Coronary artery (tissue), 2 donors: ENCODE measurements at regions not wholly inside any gene's neighbourhood (a gene's known extent, or its start where the extent isn't known, plus 50 kb on each side); places are given as distances from the start of the nearest gene placed in this dataset.

Source experiments
- DNase-seq: peaks from one replicate; pipeline ENCODE4 v3.0.0-alpha.2; 2017; ENCODE audit warnings: low spot score
- H3K27ac ChIP-seq, 2 donors: fragments of 200-600 bp; sonication (generic); one replicate each; pipeline ENCODE4 v1.5.1; 2016 to 2019
- H3K4me3 ChIP-seq: fragments of 200-600 bp; sonication (generic); 2 replicates; pipeline ENCODE4 v1.5.1; 2016; ENCODE audit warnings: mild to moderate bottlenecking, moderate library complexity
- TF ChIP-seq, protein P1 (sequence below): fragments of 200-600 bp; sonication (generic); IDR thresholded peaks from one replicate; pipeline ENCODE4 v1.5.1; 2019; ENCODE audit warnings: antibody characterized with exemption

DNA sequence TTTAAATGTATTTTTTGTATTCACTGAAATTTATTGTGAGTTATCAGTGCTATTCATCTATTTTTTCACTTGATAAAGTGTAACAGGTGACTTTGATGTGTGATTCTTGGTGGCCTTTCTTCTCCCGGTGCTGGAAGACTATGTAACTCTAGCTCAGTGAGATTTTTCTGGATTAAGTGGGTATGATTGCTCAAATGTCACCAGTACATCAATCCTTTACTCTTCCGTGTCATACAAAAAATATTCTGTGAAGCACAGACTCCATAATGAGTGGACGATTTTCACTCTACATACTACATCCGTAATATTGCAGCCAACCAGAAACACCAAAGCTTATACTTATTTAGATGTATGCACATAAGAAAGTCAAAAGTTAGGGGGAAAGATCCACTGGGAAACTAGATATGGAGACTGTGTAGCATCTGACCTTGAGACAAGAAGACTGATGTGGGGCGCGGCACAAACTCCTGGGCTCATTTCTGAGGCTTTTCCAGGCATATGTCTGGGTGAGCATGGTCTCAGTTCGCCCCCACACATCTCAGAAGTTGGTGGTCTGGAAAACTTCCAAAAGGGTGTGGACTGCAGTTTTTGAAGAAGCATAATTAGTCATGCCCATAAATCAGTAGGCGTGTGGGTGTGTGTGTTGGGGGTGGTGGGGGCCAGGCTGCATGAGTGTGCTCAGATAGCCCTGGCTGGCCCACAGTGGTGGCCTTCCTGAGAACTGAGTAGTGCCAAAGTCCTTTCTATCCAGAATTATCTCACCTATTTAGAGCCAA is 53.9 kb upstream of the TENM3 start:
- no peak overlapping the region for H3K4me3 ChIP-seq
- no peak for DNase-seq
- TF ChIP-seq, protein P1, sequence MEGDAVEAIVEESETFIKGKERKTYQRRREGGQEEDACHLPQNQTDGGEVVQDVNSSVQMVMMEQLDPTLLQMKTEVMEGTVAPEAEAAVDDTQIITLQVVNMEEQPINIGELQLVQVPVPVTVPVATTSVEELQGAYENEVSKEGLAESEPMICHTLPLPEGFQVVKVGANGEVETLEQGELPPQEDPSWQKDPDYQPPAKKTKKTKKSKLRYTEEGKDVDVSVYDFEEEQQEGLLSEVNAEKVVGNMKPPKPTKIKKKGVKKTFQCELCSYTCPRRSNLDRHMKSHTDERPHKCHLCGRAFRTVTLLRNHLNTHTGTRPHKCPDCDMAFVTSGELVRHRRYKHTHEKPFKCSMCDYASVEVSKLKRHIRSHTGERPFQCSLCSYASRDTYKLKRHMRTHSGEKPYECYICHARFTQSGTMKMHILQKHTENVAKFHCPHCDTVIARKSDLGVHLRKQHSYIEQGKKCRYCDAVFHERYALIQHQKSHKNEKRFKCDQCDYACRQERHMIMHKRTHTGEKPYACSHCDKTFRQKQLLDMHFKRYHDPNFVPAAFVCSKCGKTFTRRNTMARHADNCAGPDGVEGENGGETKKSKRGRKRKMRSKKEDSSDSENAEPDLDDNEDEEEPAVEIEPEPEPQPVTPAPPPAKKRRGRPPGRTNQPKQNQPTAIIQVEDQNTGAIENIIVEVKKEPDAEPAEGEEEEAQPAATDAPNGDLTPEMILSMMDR = no peak
- H3K27ac ChIP-seq = no peak overlapping the region

DNA sequence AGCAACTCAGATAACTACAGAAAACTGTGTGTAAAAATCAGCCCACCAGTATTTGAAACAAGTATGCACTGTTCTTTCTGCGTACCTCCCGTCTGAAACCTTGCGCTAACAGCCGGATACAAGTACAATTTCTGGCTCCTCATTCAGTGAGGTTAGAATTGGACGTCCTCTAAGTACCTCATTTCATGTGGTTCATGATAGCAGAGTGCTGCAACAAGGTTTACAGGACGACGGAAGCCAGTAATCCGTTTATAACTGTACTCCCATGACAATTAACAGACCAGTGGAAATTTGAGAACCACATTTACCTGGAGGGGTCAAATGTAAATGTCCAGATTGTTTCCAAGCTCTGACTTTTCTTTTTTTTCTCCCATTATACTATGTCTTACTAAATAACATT is 52.9 kb upstream of the TENM3 start:
- no peak overlapping the region for H3K4me3 ChIP-seq
- no peak for DNase-seq
- TF ChIP-seq, protein P1 = no peak
- H3K27ac ChIP-seq = no peak overlapping the region

DNA sequence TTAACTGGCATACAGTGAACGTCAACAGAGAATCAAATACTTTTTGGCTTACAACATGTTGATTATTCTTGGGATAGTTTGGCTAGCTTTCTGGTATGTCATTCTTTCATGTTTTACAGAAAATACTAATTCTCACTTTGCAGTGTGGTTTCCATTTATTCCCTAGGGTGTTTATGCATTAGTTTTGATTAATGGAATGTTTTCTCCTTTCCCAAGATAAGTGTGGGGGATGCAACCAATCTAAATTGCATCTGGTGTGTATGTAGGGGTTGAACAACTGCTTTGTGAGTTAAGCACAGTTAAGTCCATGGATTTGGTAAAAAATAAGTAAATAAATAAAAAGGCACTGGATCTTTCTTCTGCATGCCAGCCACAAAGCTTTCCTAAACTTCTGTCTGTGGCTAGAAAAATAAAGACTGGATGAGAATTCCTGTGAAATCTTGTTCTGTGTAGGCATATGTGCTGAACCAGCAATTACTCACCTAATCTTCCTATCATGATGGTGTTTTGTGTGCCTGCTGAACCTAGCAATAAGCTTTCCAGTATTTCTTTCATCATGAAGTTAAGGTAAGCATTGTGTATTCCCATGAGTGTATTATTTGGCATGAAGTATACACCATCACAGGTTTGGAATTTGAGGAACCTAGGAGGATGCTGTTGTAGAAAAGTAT is 50.6 kb upstream of the TENM3 start:
- no peak overlapping the region for H3K27ac ChIP-seq
- no peak for DNase-seq

DNA sequence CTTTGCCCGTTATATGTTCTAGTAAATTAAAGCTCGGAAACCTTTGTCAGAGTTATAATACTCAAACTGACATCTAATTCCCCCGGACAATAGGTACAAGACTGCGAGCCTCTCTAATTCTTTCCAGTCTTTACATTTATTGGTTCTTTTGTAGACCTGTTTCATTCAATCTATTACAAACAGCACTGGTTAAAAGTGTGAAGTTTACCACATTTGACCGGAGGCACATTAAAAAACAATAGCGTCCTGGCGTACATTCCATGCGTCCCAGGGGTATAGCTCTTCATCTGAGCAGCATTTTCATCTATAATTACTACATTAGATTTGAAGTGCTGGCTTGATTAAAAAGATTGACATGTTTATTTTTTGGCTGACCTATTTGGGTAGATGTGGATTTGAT is 49.9 kb upstream of the TENM3 start:
- TF ChIP-seq, protein P1 = no peak
- DNase-seq = no peak
- no peak overlapping the region for H3K4me3 ChIP-seq
- no peak overlapping the region for H3K27ac ChIP-seq

More for the DNA sequence above, 50.6 kb upstream of the TENM3 start:
- H3K4me3 ChIP-seq = no peak overlapping the region
- TF ChIP-seq, protein P1 = no peak
